HEK293 (cell line): ENCODE measurements at regions not wholly inside any gene's neighbourhood (a gene's known extent, or its start where the extent isn't known, plus 50 kb on each side); places are given as distances from the start of the nearest gene placed in this dataset.

Source experiments
- CTCF ChIA-PET: fragments of 350-600 bp; formaldehyde crosslinking; extraction: SDS; loops from one replicate; lab custom pipeline; 2021; ENCODE audit warnings: antibody characterized with exemption; lab: Yijun Ruan, JAX
- POLR2A ChIA-PET: fragments of 300-600 bp; formaldehyde crosslinking; extraction: SDS; loops from one replicate; lab custom pipeline; 2020; ENCODE audit warnings: antibody characterized with exemption, inconsistent platforms; lab: Yijun Ruan, JAX
- H3K27ac ChIP-seq: fragments of 200-500 bp; sonication (Bioruptor generic); 2 replicates; pipeline ENCODE4 v1.5.1; 2014; ENCODE audit warnings: low read depth, low read length, control low read depth, inconsistent platforms; ENCODE audit errors: extremely low read depth
- H3K36me3 ChIP-seq, 2 experiments: fragments of 200-500 bp in 1 of 2; sonication (Bioruptor generic) in 1 of 2; 1 replicate in 1 of 2; 2 replicates in 1 of 2; pipeline ENCODE4 v1.5.1; 2014 to 2017; ENCODE audit warnings: inconsistent platforms in 2 of 2, low read length in 2 of 2; ENCODE audit not compliant: control insufficient read depth in 2 of 2, insufficient read depth in 1 of 2
- H3K4me1 ChIP-seq: fragments of 200-500 bp; sonication (Bioruptor generic); 2 replicates; pipeline ENCODE4 v1.5.1; 2014; ENCODE audit warnings: mild to moderate bottlenecking, low read length, inconsistent platforms; ENCODE audit not compliant: control insufficient read depth, insufficient read depth
- H3K4me3 ChIP-seq: 2 replicates; pipeline ENCODE4 v1.5.1; 2011; ENCODE audit warnings: low read depth, mild to moderate bottlenecking, control low read depth, low read length, moderate library complexity
- H3K9me3 ChIP-seq: fragments of 200-500 bp; sonication (Bioruptor generic); 2 replicates; pipeline ENCODE4 v1.5.1; 2014; ENCODE audit warnings: low read depth, low read length, inconsistent platforms; ENCODE audit not compliant: control insufficient read depth, insufficient read depth
- GLIS1 ChIP-seq: fragments of 450-650 bp; formaldehyde crosslinking; IDR thresholded peaks from 2 replicates; pipeline ENCODE4 v1.5.1; 2016; ENCODE audit warnings: missing biosample characterization, missing genetic modification characterization
- HOXC10 ChIP-seq: sonication (generic); formaldehyde crosslinking; IDR thresholded peaks from 2 replicates; pipeline ENCODE4 v1.8.1; 2023; ENCODE audit warnings: mild to moderate bottlenecking, missing genetic modification reagents
- MEIS1 ChIP-seq: sonication (generic); formaldehyde crosslinking; IDR thresholded peaks from 2 replicates; pipeline ENCODE4 v1.8.1; 2022; ENCODE audit warnings: missing genetic modification reagents, mild to moderate bottlenecking, borderline replicate concordance
- SETDB1 ChIP-seq: IDR thresholded peaks from one replicate; pipeline ENCODE4 v1.6.1; 2017; ENCODE audit warnings: mild to moderate bottlenecking, low read length, moderate library complexity, mixed read lengths; ENCODE audit not compliant: insufficient read length
- SP2 ChIP-seq: fragments of 450-650 bp; formaldehyde crosslinking; IDR thresholded peaks from 2 replicates; pipeline ENCODE4 v1.5.1; 2016; ENCODE audit warnings: missing biosample characterization, missing genetic modification characterization
- SP7 ChIP-seq: fragments of 450-650 bp; formaldehyde crosslinking; IDR thresholded peaks from 2 replicates; pipeline ENCODE4 v1.5.1; 2016; ENCODE audit warnings: missing biosample characterization, missing genetic modification characterization
- YY1 ChIP-seq: fragments of 450-650 bp; formaldehyde crosslinking; IDR thresholded peaks from 2 replicates; pipeline ENCODE4 v1.5.1; 2018; ENCODE audit warnings: missing biosample characterization, missing genetic modification characterization
- ZBTB21 ChIP-seq: fragments of 450-650 bp; formaldehyde crosslinking; IDR thresholded peaks from 2 replicates; pipeline ENCODE4 v1.5.1; 2017; ENCODE audit warnings: missing biosample characterization, missing genetic modification characterization
- ZBTB48 ChIP-seq: fragments of 450-650 bp; formaldehyde crosslinking; IDR thresholded peaks from 2 replicates; pipeline ENCODE4 v1.5.1; 2016; ENCODE audit warnings: missing biosample characterization, missing genetic modification characterization
- ZBTB49 ChIP-seq: fragments of 450-650 bp; formaldehyde crosslinking; IDR thresholded peaks from 2 replicates; pipeline ENCODE4 v1.5.1; 2016; ENCODE audit warnings: missing biosample characterization, missing genetic modification characterization, low read depth
- ZBTB8A ChIP-seq: fragments of 450-650 bp; formaldehyde crosslinking; IDR thresholded peaks from 2 replicates; pipeline ENCODE4 v1.5.1; 2016; ENCODE audit warnings: missing biosample characterization, missing genetic modification characterization
- ZNF10 ChIP-seq: fragments of 450-650 bp; formaldehyde crosslinking; IDR thresholded peaks from 2 replicates; pipeline ENCODE4 v1.5.1; 2017; ENCODE audit warnings: missing biosample characterization, missing genetic modification characterization
- ZNF114 ChIP-seq: fragments of 450-650 bp; formaldehyde crosslinking; IDR thresholded peaks from 2 replicates; pipeline ENCODE4 v1.5.0; 2017; ENCODE audit warnings: missing biosample characterization, missing genetic modification characterization
- ZNF121 ChIP-seq: fragments of 450-650 bp; formaldehyde crosslinking; IDR thresholded peaks from 2 replicates; pipeline ENCODE4 v1.5.1; 2016; ENCODE audit warnings: missing biosample characterization, missing genetic modification characterization
- ZNF146 ChIP-seq: fragments of 450-650 bp; formaldehyde crosslinking; IDR thresholded peaks from 2 replicates; pipeline ENCODE4 v1.5.1; 2016; ENCODE audit warnings: missing biosample characterization, missing genetic modification characterization
- ZNF169 ChIP-seq: fragments of 450-650 bp; formaldehyde crosslinking; IDR thresholded peaks from 2 replicates; pipeline ENCODE4 v1.5.1; 2016; ENCODE audit warnings: missing biosample characterization, missing genetic modification characterization
- ZNF416 ChIP-seq: fragments of 450-650 bp; formaldehyde crosslinking; IDR thresholded peaks from 2 replicates; pipeline ENCODE4 v1.5.1; 2016; ENCODE audit warnings: missing biosample characterization, missing genetic modification characterization
- ZNF433 ChIP-seq: fragments of 450-650 bp; formaldehyde crosslinking; IDR thresholded peaks from 2 replicates; pipeline ENCODE4 v1.5.1; 2016; ENCODE audit warnings: missing biosample characterization, missing genetic modification characterization, low read depth
- ZNF449 ChIP-seq: fragments of 450-650 bp; formaldehyde crosslinking; IDR thresholded peaks from 2 replicates; pipeline ENCODE4 v1.5.1; 2017; ENCODE audit warnings: missing biosample characterization, mild to moderate bottlenecking, missing genetic modification characterization, moderate library complexity
- ZNF600 ChIP-seq: fragments of 450-650 bp; formaldehyde crosslinking; IDR thresholded peaks from 2 replicates; pipeline ENCODE4 v1.5.1; 2016; ENCODE audit warnings: missing biosample characterization, missing genetic modification characterization
- ZNF610 ChIP-seq: fragments of 450-650 bp; formaldehyde crosslinking; IDR thresholded peaks from 2 replicates; pipeline ENCODE4 v1.5.1; 2016; ENCODE audit warnings: missing biosample characterization, missing genetic modification characterization, borderline replicate concordance
- ZNF623 ChIP-seq: fragments of 450-650 bp; formaldehyde crosslinking; IDR thresholded peaks from 2 replicates; pipeline ENCODE4 v1.5.1; 2016; ENCODE audit warnings: missing biosample characterization, missing genetic modification characterization
- ZNF791 ChIP-seq: fragments of 450-650 bp; formaldehyde crosslinking; IDR thresholded peaks from 2 replicates; pipeline ENCODE4 v1.5.1; 2016; ENCODE audit warnings: missing biosample characterization, missing genetic modification characterization
- ZNF837 ChIP-seq: fragments of 450-650 bp; formaldehyde crosslinking; IDR thresholded peaks from 2 replicates; pipeline ENCODE4 v1.5.1; 2016; ENCODE audit warnings: missing biosample characterization, missing genetic modification characterization
- ZXDB ChIP-seq: fragments of 450-650 bp; formaldehyde crosslinking; IDR thresholded peaks from 2 replicates; pipeline ENCODE4 v1.5.1; 2016; ENCODE audit warnings: missing biosample characterization, missing genetic modification characterization

- H3K4me3 ChIP-seq = no peak overlapping the region
- ChIA-PET CTCF (interaction anchor here (0.6 kb wide), 1 partner anchor 1453 kb away, joined by 5 read pairs; no protein-coding TSS in a partner anchor), POLR2A (no interaction called here)
- TF ChIP-seq ZNF121 (tag by site-specific recombination) (no peak), ZBTB49 (no peak), YY1 (tag by site-specific recombination) (no peak), ZNF433 (tag by site-specific recombination) (no peak), ZBTB8A (tag by site-specific recombination) (no peak), HOXC10 (CRISPR knock-in tag) (no peak), ZNF610 (tag by site-specific recombination) (no peak), ZBTB21 (tag by site-specific recombination) (no peak), ZNF416 (tag by site-specific recombination) (no peak), GLIS1 (tag by site-specific recombination) (no peak), ZNF169 (tag by site-specific recombination) (no peak), ZNF449 (no peak), SETDB1 (no peak), ZNF791 (no peak), ZXDB (tag by site-specific recombination) (no peak), ZBTB48 (tag by site-specific recombination) (no peak), ZNF10 (tag by site-specific recombination) (no peak)
- H3K9me3 ChIP-seq = no peaks in the 10 kb centered on the region
- H3K27ac ChIP-seq = no peak overlapping the region
- H3K36me3 ChIP-seq = no peaks in the 10 kb centered on the region
- no peaks in the 10 kb centered on the region for H3K4me1 ChIP-seq
These were observed 251.1 kb upstream of the DIAPH2 start for GRCh38 chrX:96433409-96434077.

- no peaks in the 10 kb centered on the region for H3K9me3 ChIP-seq
- no peak for TF ChIP-seq ZNF114 (tag by site-specific recombination)
- TF ChIP-seq ZNF837 = no peak
- TF ChIP-seq ZNF600 = no peak
- TF ChIP-seq, all 188 proteins: peak for 0
- Histone ChIP-seq H3K36me3 (no peaks in the 10 kb centered on the region), H3K4me3 (no peak overlapping the region), H3K4me1 (no peaks in the 10 kb centered on the region), H3K27ac (no peak overlapping the region)
- ChIA-PET POLR2A (no interaction called here), CTCF (no interaction called here)
These were observed 249.1 kb upstream of the DIAPH2 start for GRCh38 chrX:96435378-96436035.

- Histone ChIP-seq H3K4me3 (no peak overlapping the region), H3K9me3 (no peaks in the 10 kb centered on the region), H3K36me3 (no peaks in the 10 kb centered on the region), H3K4me1 (no peaks in the 10 kb centered on the region), H3K27ac (no peak overlapping the region)
- TF ChIP-seq MEIS1 (CRISPR knock-in tag) = no peak
- no peak for TF ChIP-seq ZNF623 (tag by site-specific recombination)
- TF ChIP-seq ZNF146 (tag by site-specific recombination) = no peak
- TF ChIP-seq SP7 = no peak
- no peak for TF ChIP-seq SP2 (tag by site-specific recombination)
- ChIA-PET CTCF (no interaction called here), POLR2A (no interaction called here)
These were observed 248.5 kb upstream of the DIAPH2 start for GRCh38 chrX:96436105-96436504.
